Mesodermal cell (in vitro differentiated cells): ENCODE measurements at regions not wholly inside any gene's neighbourhood (a gene's known extent, or its start where the extent isn't known, plus 50 kb on each side); places are given as distances from the start of the nearest gene placed in this dataset.

Experiments used
- H3K27ac ChIP-seq: 2 replicates; pipeline ENCODE4 v1.7.0; 2013; ENCODE audit warnings: mild to moderate bottlenecking, low read depth, low read length, moderate library complexity; ENCODE audit not compliant: severe bottlenecking
- H3K36me3 ChIP-seq: 2 replicates; pipeline ENCODE4 v1.7.1; 2013; ENCODE audit warnings: mild to moderate bottlenecking, low read length, moderate library complexity; ENCODE audit not compliant: control insufficient read depth, insufficient read depth
- H3K4me1 ChIP-seq: one replicate; pipeline ENCODE4 v1.7.1; 2013; ENCODE audit warnings: mild to moderate bottlenecking, low read length; ENCODE audit not compliant: insufficient read depth, control insufficient read depth, poor library complexity, severe bottlenecking
- H3K4me3 ChIP-seq: 2 replicates; pipeline ENCODE4 v1.7.0; 2013; ENCODE audit warnings: low read length, control low read depth, mild to moderate bottlenecking; ENCODE audit not compliant: insufficient read depth, poor library complexity, severe bottlenecking; ENCODE audit errors: extremely low read depth
- H3K9me3 ChIP-seq: 2 replicates; pipeline ENCODE4 v1.7.1; 2013; ENCODE audit warnings: mild to moderate bottlenecking, low read length, moderate library complexity; ENCODE audit not compliant: control insufficient read depth
- WGBS, 2 experiments: methylation state at CpG; one replicate each; pipeline ENCODE4 v1.1.5; 2013; ENCODE audit warnings: missing lambda C conversion rate in 2 of 2; ENCODE audit not compliant: insufficient coverage in 2 of 2; 5-methylcytosine and 5-hydroxymethylcytosine counted together

DNA sequence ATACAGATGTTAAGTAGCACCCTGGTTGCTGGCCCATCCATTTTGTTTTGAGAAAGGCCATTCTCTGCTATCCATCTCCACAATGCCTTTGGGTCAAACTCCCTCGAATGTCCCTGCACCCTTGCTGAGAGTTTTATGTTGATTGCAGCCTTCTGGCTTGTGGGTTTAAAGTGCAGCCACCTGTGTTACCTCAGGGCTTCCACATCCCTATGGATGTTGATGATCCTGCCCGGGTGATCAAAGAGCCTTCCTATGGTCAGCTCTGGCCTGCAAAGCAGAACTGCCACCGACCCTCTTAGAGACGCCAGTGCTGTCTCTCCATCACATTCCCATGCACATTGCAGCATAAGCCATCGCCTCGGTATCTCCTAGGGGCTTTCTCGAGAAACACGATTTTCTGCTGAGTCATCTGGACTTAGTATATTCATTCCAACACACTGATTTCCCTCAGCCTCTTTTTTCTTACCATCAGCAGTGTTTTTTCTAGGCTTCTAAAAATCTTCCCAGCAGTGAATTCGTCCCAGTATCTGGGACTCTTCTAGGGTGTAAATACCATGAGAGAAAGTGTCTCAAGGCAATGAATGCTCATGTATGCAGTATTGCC lies 585.7 kb upstream of the TMEM132C start:
- Histone ChIP-seq H3K9me3 (no peaks in the 10 kb centered on the region), H3K27ac (no peak overlapping the region), H3K4me3 (no peak overlapping the region), H3K36me3 (no peaks in the 10 kb centered on the region), H3K4me1 (no peaks in the 10 kb centered on the region)
- WGBS, 2 experiments, result 86 to 90% methylated on average over 8 to 9 of the region's 9 CpGs

DNA sequence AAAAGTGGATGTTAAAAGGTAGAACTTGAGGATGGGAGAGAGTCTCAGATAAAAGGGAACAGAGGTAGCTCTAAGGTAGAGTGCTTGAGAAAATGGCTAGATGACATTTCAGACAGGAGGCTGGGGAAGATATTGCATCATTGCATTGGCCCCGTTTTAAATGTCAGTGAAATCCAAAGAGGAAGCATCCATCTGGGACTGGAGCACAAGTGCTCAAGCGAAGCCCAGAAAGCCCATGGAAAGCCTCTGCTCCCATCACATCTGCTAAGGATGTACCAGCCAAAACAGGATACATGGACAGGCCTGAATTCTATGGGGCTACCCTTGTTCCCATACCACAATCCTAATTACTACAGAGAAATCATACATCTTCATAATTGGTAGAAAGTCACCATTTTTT lies 581.5 kb upstream of the TMEM132C start:
- Histone ChIP-seq H3K4me3 (no peak overlapping the region), H3K4me1 (no peaks in the 10 kb centered on the region), H3K36me3 (no peaks in the 10 kb centered on the region), H3K9me3 (no peaks in the 10 kb centered on the region), H3K27ac (no peak overlapping the region)
- 82 to 92% methylated on average over 2 of the region's 2 CpGs for WGBS, 2 experiments

DNA sequence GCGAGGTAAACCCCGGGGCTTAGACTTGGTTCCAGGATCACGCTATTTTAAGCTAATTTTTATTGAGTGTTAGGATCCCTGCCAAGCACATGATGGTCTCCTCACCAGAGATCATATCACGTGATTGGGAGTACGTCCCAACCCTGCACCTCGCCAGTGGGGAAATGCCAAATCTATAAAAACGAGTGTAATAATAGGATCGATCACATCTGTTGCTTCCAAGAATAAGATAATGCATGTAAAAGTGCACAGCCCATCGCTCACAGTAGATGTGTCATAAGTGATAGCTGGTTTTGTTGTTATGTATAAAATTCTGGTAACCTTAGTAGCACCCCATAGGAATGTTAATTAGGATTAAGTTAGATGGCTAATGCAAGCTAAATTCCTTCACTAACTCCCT lies 581.0 kb upstream of the TMEM132C start:
- WGBS, 2 experiments, result 84 to 89% methylated on average over 6 to 8 of the region's 9 CpGs
- Histone ChIP-seq H3K9me3 (no peaks in the 10 kb centered on the region), H3K36me3 (no peaks in the 10 kb centered on the region), H3K27ac (no peak overlapping the region), H3K4me3 (no peak overlapping the region), H3K4me1 (no peaks in the 10 kb centered on the region)

DNA sequence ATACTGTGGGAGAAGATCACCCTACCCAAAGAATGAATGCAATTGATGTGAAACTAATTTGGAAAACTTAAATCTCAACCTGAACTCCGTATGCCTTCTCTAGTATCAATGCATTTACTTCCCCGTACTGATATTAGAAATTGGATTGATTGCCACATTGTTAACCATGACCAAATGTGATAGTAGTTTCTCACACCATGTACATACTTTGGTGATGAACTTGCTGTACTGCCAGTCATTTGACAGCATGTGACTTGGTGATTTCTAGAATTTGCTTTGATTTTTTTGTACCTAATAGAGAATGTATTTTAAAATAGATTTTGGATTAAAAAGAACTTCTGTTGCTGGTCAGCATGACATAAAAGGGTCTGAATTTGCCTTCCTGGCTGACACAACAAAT lies 579.8 kb upstream of the TMEM132C start:
- H3K27ac ChIP-seq, result no peak overlapping the region
- no peaks in the 10 kb centered on the region for H3K36me3 ChIP-seq
- whole genome bisulfite sequencing, 2 experiments, result 75% methylated on average over 2 of the region's 2 CpGs; no CpG with 5 or more reads in 1 of the 2 experiments
- H3K9me3 ChIP-seq, result no peaks in the 10 kb centered on the region
- H3K4me1 ChIP-seq, result no peaks in the 10 kb centered on the region
- H3K4me3 ChIP-seq, result no peak overlapping the region

DNA sequence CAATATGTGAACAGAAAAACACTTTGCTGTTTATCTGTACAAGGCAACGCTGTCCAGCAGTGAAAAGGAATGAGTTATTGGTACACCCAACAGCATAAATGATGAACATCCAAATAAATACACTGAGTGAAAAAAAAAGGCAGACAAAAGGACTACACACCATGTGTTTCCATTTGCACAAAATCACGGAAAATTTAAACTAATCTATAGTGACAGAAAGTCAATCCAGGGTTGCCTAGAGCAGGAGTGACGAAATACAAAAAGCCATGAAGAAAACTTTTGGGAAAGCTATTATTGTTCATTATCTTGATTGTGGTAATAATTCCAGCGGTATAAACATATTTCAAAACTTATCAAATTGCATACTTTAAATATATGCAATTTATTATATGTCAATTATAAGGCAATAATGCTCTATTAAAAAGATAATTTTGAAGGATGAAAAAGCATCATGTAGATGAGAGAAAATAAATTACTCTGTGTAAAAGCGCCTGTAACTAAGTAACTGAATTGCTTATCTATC lies 578.0 kb upstream of the TMEM132C start:
- Histone ChIP-seq H3K4me3 (no peak overlapping the region), H3K4me1 (no peaks in the 10 kb centered on the region), H3K9me3 (no peaks in the 10 kb centered on the region), H3K36me3 (no peaks in the 10 kb centered on the region), H3K27ac (no peak overlapping the region)
- 60% methylated on average over 1 of the region's 5 CpGs; no CpG with 5 or more reads in 1 of the 2 experiments for WGBS, 2 experiments

DNA sequence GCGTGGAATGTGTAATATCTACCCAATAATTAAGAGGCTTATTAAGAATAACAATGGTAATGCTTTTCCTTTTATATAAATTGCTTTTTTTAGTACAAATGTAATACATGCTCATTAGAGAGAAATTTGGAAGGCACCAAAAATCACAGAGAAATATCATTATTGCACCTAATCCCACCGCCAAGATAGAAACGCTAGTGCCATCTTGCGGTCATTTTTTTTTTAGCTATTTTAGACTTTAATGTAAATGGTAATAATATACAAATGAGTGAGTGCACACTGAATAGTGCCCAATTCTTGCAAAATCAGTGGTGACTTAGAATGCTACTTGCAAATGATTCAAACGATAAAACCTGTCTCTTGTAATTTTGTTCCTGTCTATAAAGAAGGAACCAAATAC lies 576.8 kb upstream of the TMEM132C start:
- Histone ChIP-seq H3K9me3 (no peaks in the 10 kb centered on the region), H3K4me1 (no peaks in the 10 kb centered on the region), H3K27ac (no peak overlapping the region), H3K4me3 (no peak overlapping the region), H3K36me3 (no peaks in the 10 kb centered on the region)
- WGBS, 2 experiments, result 60% methylated on average over 1 of the region's 5 CpGs; no CpG with 5 or more reads in 1 of the 2 experiments

DNA sequence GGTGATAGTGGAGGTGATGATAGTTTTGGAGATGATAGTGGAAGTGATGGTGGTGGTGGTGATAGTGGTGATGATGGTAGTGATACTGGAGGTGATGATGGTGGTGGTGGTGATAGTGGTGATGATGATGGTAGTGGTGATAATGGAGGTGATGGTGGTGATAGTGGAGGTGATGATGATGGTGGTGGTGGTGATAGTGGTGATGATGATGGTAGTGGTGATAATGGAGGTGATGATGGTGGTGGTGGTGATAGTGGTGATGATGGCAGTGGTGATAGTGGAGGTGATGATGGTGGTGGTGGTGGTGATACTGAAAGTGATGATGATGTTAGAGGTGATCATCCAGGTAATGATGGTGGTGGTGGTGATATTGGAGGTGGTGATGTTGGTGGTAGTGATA lies 570.0 kb upstream of the TMEM132C start:
- H3K36me3 ChIP-seq, result no peaks in the 10 kb centered on the region
- no peak overlapping the region for H3K27ac ChIP-seq
- no peaks in the 10 kb centered on the region for H3K4me1 ChIP-seq
- H3K4me3 ChIP-seq, result no peak overlapping the region
- no peaks in the 10 kb centered on the region for H3K9me3 ChIP-seq

DNA sequence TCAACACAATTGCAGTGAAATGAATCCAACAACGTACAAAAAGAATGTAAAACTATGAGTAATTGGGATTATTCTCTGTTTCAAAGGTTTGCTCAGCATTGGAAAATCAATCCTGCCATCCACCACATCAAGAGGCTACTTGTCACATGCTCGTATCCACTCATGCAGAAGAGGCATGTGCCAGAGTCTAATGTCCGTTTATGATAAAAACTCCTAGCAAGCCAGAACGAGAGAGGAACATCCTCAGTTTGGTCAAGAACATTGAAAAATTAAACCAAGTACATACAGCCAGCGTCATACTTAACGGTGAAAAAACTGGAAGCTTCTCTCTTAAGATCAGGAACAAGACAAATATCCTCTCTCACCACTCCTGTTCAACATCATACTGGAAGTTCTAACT lies 563.9 kb upstream of the TMEM132C start:
- 87% methylated on average over 4 to 5 of the region's 6 CpGs for WGBS, 2 experiments
- Histone ChIP-seq H3K4me1 (no peaks in the 10 kb centered on the region), H3K36me3 (no peaks in the 10 kb centered on the region), H3K9me3 (no peaks in the 10 kb centered on the region), H3K27ac (no peak overlapping the region), H3K4me3 (no peak overlapping the region)

DNA sequence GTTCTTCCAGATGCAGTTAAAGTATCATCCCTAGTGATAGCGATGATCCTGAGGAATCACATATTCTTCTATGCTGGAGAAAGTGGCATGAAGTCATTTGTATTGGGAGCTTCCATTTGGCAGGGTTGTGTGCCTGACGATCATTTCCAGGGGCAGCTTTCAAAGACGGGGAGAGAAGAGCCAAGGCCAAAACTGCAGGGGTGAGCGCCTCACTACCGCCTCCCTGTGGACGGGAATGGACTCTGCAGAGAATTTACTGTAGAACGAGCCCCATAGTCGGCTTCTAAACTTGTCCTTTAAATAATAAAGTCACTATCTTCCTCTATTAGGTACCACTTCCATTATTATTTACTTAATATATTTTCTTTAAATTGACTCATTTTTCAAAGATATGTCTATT lies 555.9 kb upstream of the TMEM132C start:
- WGBS, 2 experiments, result 37 to 60% methylated on average over 6 to 7 of the region's 8 CpGs
- no peak overlapping the region for H3K27ac ChIP-seq
- no peaks in the 10 kb centered on the region for H3K36me3 ChIP-seq
- H3K4me3 ChIP-seq, result no peak overlapping the region
- no peaks in the 10 kb centered on the region for H3K4me1 ChIP-seq
- no peaks in the 10 kb centered on the region for H3K9me3 ChIP-seq

DNA sequence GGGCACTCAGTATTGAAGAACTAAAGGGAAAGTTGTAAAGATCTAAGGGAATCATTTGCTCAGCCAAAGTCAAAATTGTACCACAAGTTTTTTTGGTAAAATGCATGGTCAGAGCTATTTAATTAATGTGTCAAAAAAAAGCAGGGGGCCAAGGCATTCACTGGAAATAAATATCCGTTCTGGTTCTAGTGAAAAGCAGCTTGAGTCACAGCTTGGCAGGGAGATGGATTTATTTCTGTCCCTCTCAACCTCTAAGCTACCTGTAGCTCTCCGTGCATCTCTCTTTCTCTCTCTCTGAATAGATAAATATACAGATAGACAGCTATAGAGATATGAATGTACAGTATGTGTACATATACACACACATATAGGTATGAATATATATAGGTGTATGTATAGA lies 554.4 kb upstream of the TMEM132C start:
- Histone ChIP-seq H3K4me3 (no peak overlapping the region), H3K9me3 (no peaks in the 10 kb centered on the region)
- WGBS, 2 experiments, result no CpG with 5 or more reads among the region's 2 CpGs

DNA sequence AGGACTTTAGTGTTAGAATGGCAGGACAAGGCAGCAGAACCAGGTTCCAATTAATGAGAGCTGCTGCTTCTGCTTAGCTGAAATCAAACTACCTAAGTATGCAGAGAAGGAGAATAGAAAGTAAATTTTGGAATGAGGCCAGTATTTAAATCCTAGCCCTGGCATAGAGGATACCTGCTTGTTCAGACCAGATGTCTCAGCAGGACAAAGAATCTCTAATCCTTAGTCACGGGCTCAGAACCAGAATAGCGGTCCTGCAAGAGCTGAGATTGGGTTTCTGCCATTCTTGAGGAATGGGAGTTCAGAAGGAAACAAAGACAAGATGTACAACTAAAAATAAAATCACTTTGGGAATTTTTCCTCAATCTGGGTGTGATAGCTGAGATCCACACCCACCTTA lies 550.8 kb upstream of the TMEM132C start:
- H3K27ac ChIP-seq, result no peak overlapping the region
- no peaks in the 10 kb centered on the region for H3K4me1 ChIP-seq
- no peak overlapping the region for H3K4me3 ChIP-seq
- WGBS, 2 experiments, result no CpG with 5 or more reads among the region's 2 CpGs
- H3K9me3 ChIP-seq, result no peaks in the 10 kb centered on the region
- H3K36me3 ChIP-seq, result no peaks in the 10 kb centered on the region

More for the DNA sequence above, 554.4 kb upstream of the TMEM132C start:
- Histone ChIP-seq H3K27ac (no peak overlapping the region), H3K4me1 (no peaks in the 10 kb centered on the region), H3K36me3 (no peaks in the 10 kb centered on the region)
